ENCODE measurements at regions not wholly inside any gene's neighbourhood (a gene's known extent, or its start where the extent isn't known, plus 50 kb on each side); places are given as distances from the start of the nearest gene placed in this dataset.
"Not testable (repeated sequence)": the region's sequence is repeated elsewhere in the genome, so short reads cannot be mapped to it uniquely, and the experiment has no call there.

- not testable (repeated sequence) for TF ChIP-seq ATF3 (IDR thresholded peaks at IDR 0.05); MAX (IDR thresholded peaks at IDR 0.05); TAF1 (conservative IDR thresholded peaks at IDR 0.05); EGR1 (IDR thresholded peaks at IDR 0.05; ENCODE audit: low read depth in 2 of 2); CTCF (IDR thresholded peaks at IDR 0.05; ENCODE audit: low read depth, low read length, missing input control); JUND (IDR thresholded peaks at IDR 0.05)
Observed at GRCh38 chr16:21514474-21514840, 84.9 kb upstream of the METTL9 start.

All from liver (tissue), 3 donors.